Activated CD8-positive, alpha-beta T cell treated with anti-CD3 and anti-CD28 coated beads for 36 hours (primary cell): ENCODE measurements at regions not wholly inside any gene's neighbourhood (a gene's known extent, or its start where the extent isn't known, plus 50 kb on each side); places are given as distances from the start of the nearest gene placed in this dataset.

Experiments
- ATAC-seq: fragments of 200-7000 bp; cut with Tn5 transposase; one replicate; pipeline ENCODE4 v1.10.0; 2021; ENCODE audit warnings: mild to moderate bottlenecking, moderate library complexity
- CTCF ChIA-PET: fragments of 350-600 bp; sonication (Branson Sonifier 250); formaldehyde crosslinking; loops from one replicate; lab custom pipeline; 2021; ENCODE audit warnings: antibody characterized with exemption; lab: Charles Lee
- POLR2A ChIA-PET: fragments of 350-600 bp; sonication (Branson Sonifier 250); formaldehyde crosslinking; loops from one replicate; lab custom pipeline; 2021; ENCODE audit warnings: antibody characterized with exemption; lab: Charles Lee
- DNase-seq: peaks from one replicate; pipeline ENCODE4 v3.0.0-alpha.2; 2020
- H3K27ac Mint-ChIP-seq: one replicate; pipeline ENCODE4 v1.8.0; 2021; ENCODE audit warnings: mild to moderate bottlenecking, mixed read lengths
- H3K27me3 Mint-ChIP-seq: one replicate; pipeline ENCODE4 v1.8.0; 2021; ENCODE audit warnings: mixed read lengths
- H3K36me3 Mint-ChIP-seq: one replicate; pipeline ENCODE4 v1.8.0; 2021; ENCODE audit warnings: low read depth, mixed read lengths
- H3K4me1 Mint-ChIP-seq: one replicate; pipeline ENCODE4 v1.8.0; 2021; ENCODE audit warnings: low read depth, mixed read lengths
- H3K4me3 Mint-ChIP-seq: one replicate; pipeline ENCODE4 v1.8.0; 2021; ENCODE audit warnings: mild to moderate bottlenecking, moderate library complexity, mixed read lengths
- H3K9me3 Mint-ChIP-seq: one replicate; pipeline ENCODE4 v1.8.0; 2021; ENCODE audit warnings: mixed read lengths
- intact Hi-C: fragments of 100-400 bp; cut with micrococcal nuclease; formaldehyde crosslinking; loops from one replicate; pipeline ENCODE4 v1.10.0; 2022
- TF ChIP-seq, protein P1 (sequence below): fragments of 200-600 bp; IDR thresholded peaks from one replicate; pipeline ENCODE4 v1.8.0; 2022; ENCODE audit warnings: antibody characterized with exemption, mild to moderate bottlenecking

DNA sequence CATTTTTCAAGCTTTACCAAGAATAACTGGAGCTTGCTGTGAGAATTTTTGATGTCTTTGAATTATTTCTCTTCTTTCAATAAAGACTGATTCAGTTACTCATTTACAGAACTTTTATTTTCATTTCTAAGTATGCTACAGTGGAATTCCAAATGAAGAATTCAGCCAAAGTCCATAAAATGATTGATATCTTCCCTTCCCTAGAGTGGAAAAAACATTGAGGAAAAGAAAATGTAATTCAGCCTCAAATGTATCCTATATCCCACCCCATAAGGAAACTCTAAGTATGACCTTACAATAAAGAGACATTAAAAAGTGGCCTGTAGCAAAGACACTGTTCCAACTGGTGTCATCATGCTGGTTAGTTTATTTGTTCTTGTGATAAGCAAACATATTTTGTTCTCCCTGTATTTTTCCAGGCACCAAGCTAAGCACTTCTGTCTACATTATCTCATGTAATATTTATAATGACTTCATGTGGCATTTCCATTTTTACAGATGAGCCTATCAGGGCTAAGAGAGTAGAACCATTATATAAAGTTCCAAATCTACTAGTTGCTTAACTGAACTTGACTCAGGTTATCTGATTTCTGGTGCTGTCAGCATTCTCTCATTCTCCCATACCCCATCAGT lies 450.4 kb downstream of the NEBL start:
- H3K4me1 Mint-ChIP-seq, result no peaks in the 10 kb centered on the region
- no peak for DNase-seq
- ATAC-seq, result no peak
- H3K36me3 Mint-ChIP-seq, result no peaks in the 10 kb centered on the region
- POLR2A ChIA-PET, result no interaction called here
- TF ChIP-seq, protein P1, sequence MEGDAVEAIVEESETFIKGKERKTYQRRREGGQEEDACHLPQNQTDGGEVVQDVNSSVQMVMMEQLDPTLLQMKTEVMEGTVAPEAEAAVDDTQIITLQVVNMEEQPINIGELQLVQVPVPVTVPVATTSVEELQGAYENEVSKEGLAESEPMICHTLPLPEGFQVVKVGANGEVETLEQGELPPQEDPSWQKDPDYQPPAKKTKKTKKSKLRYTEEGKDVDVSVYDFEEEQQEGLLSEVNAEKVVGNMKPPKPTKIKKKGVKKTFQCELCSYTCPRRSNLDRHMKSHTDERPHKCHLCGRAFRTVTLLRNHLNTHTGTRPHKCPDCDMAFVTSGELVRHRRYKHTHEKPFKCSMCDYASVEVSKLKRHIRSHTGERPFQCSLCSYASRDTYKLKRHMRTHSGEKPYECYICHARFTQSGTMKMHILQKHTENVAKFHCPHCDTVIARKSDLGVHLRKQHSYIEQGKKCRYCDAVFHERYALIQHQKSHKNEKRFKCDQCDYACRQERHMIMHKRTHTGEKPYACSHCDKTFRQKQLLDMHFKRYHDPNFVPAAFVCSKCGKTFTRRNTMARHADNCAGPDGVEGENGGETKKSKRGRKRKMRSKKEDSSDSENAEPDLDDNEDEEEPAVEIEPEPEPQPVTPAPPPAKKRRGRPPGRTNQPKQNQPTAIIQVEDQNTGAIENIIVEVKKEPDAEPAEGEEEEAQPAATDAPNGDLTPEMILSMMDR, result no peak
- H3K4me3 Mint-ChIP-seq, result no peak overlapping the region
- peaks cover 2% of the 10 kb centered on the region for H3K9me3 Mint-ChIP-seq
- intact Hi-C loops, result no loop called here
- H3K27me3 Mint-ChIP-seq, result no peaks in the 10 kb centered on the region
- H3K27ac Mint-ChIP-seq, result no peak overlapping the region
- CTCF ChIA-PET, result no interaction called here

DNA sequence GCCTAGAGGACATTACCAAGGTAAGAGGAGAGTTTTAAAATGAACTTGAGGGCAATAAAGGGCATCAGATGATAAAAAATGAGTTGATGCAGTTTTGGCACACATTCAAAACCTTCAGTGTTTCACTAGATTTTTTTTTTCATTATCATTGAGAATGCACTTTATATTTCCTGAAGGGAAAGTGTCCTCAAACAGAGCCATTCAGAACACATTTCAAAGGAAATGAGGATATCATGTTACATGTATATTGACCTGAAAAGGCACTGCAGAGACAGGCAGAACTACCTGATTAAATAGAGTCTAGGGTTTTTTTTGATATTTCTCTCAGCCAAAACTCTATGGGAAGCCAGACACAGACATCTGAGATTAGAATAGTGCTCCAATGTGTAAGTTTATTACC lies 454.0 kb downstream of the NEBL start:
- TF ChIP-seq, protein P1, result no peak
- Mint-ChIP-seq H3K4me1 (no peaks in the 10 kb centered on the region), H3K4me3 (no peak overlapping the region), H3K27me3 (no peaks in the 10 kb centered on the region), H3K36me3 (no peaks in the 10 kb centered on the region), H3K9me3 (peaks cover 7% of the 10 kb centered on the region), H3K27ac (no peak overlapping the region)
- ATAC-seq, result no peak
- intact Hi-C loops, result no loop called here
- ChIA-PET POLR2A (no interaction called here), CTCF (no interaction called here)
- no peak for DNase-seq

DNA sequence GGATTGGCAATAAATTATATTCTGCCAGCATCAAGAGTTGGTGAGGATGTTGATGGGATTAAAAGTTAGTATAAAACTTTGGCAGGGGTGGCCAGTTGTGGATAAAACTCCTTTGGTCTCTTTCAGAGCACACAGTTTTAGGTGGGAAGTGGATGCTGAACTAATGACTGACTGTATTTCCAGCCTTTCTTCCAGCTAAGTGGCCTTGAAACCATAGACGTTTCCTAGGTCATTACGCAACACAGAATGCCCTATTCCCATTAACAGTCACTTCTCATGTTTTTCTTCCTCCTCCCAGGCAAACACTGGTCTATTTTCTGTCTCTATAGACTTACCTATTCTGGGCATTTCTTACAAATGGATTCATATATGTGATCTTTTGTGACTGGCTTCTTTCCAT lies 467.4 kb downstream of the NEBL start:
- no peaks in the 10 kb centered on the region for H3K4me1 Mint-ChIP-seq
- H3K36me3 Mint-ChIP-seq, result no peaks in the 10 kb centered on the region
- peaks cover 13% of the 10 kb centered on the region for H3K9me3 Mint-ChIP-seq
- intact Hi-C loops, result no loop called here
- no peak overlapping the region for H3K27ac Mint-ChIP-seq
- no peak overlapping the region for H3K4me3 Mint-ChIP-seq
- ChIA-PET POLR2A (no interaction called here), CTCF (no interaction called here)
- ATAC-seq (no peak), DNase-seq (no peak)
- no peaks in the 10 kb centered on the region for H3K27me3 Mint-ChIP-seq
- TF ChIP-seq, protein P1, result no peak

DNA sequence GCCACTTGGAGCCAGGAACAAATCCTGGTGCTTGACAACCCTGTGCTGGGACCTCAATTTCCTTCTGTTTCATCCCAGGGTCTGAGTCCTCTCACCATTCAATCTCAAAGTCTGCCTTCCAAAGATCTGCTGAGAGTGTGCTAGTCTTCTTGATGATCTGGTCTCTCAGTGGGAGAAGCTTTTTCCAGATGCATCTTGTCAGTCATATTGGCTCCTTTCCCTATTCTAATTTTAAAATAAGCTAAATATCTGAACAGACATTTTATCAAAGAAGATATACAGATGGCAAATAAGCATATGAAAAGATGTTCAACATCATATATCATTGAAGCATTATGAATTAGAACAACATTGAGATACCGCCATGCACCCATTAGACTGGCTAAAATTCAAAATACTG lies 469.3 kb downstream of the NEBL start:
- POLR2A ChIA-PET, result no interaction called here
- no peak overlapping the region for H3K27ac Mint-ChIP-seq
- CTCF ChIA-PET, result no interaction called here
- intact Hi-C loops, result no loop called here
- peaks cover 18% of the 10 kb centered on the region for H3K9me3 Mint-ChIP-seq
- H3K4me3 Mint-ChIP-seq, result no peak overlapping the region
- ATAC-seq, result no peak
- H3K36me3 Mint-ChIP-seq, result no peaks in the 10 kb centered on the region
- DNase-seq, result no peak
- H3K4me1 Mint-ChIP-seq, result no peaks in the 10 kb centered on the region
- TF ChIP-seq, protein P1, result no peak
- H3K27me3 Mint-ChIP-seq, result no peaks in the 10 kb centered on the region

DNA sequence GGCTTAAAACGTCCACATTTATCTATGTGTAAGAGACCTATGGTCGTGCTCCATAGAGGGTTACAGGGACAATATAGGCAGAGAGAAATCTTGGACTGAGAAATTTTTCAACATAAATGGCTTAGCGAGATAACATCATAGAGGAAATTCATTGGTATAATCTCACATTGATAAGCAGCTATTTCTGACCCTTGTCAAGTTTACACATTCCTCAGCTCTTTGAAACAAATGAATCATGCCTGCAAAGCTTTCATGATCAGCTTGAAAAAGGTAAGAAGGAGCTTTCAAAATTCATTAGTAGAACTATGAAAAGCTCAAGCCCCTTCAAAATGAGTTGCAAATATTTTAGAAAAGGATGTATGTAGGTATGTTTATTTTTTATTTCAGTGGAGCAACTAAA lies 478.8 kb downstream of the NEBL start:
- no peak for ATAC-seq
- DNase-seq, result no peak
- TF ChIP-seq, protein P1, result no peak
- no peak overlapping the region for H3K4me3 Mint-ChIP-seq
- no peaks in the 10 kb centered on the region for H3K36me3 Mint-ChIP-seq
- H3K9me3 Mint-ChIP-seq, result peaks cover 17% of the 10 kb centered on the region
- ChIA-PET POLR2A (no interaction called here), CTCF (no interaction called here)
- no peak overlapping the region for H3K27ac Mint-ChIP-seq
- H3K27me3 Mint-ChIP-seq, result no peaks in the 10 kb centered on the region
- intact Hi-C loops, result no loop called here
- H3K4me1 Mint-ChIP-seq, result no peaks in the 10 kb centered on the region
